GM19452 (cell line): ENCODE measurements at regions not wholly inside any gene's neighbourhood (a gene's known extent, or its start where the extent isn't known, plus 50 kb on each side); places are given as distances from the start of the nearest gene placed in this dataset.

Source experiments
- ATAC-seq: cut with Tn5 transposase; IDR thresholded peaks from one replicate; pipeline ENCODE4 v1.9.1; 2021; ENCODE audit not compliant: unreplicated experiment

- ATAC-seq = no peak
Measured at GRCh38 chr11:38315151-38315550, 1717.1 kb upstream of the RAG2 start.

- ATAC-seq = no peak
Measured at GRCh38 chr11:38307455-38307854, 1709.4 kb upstream of the RAG2 start.

DNA sequence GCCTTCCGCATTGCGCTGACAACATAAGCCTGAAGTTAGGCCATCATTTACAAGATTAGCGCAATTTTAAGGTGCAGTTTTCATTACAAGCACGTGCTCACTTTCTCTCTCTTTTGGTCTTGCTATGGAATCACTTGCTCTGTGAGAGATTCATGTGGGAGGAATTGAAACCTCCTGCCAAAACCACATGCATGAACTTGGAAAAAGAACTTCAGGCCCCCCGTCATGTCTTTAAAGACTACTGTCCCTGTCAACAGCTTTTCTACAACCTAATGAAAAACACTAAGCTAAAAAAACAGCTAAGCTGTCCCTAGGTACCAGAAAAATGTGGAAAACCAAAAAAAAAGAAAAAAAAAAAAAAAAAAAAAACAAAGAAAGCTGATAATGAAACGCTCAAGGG is 1707.6 kb upstream of the RAG2 start:
- no peak for ATAC-seq

DNA sequence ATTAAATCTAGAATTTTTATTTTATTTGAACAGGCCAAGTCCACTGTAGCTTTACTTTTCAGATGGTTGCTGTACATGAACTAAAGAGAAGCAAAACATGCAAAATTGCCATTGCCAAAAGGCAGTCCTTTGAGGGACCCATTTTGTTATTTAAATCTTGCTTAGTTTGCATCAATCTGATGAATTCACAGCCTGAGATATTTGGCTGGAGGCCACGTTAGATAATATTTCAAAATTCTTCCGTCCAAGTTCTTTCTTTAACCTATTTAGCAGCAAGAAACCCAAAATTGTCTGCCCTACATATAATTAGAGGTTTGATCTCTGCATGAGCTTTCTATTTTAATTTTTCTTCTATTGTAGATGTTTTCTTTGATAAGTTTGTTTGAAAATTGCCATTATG is 1706.9 kb upstream of the RAG2 start:
- no peak for ATAC-seq

- no peak for ATAC-seq
Measured at GRCh38 chr11:38302564-38302963, 1704.5 kb upstream of the RAG2 start.

DNA sequence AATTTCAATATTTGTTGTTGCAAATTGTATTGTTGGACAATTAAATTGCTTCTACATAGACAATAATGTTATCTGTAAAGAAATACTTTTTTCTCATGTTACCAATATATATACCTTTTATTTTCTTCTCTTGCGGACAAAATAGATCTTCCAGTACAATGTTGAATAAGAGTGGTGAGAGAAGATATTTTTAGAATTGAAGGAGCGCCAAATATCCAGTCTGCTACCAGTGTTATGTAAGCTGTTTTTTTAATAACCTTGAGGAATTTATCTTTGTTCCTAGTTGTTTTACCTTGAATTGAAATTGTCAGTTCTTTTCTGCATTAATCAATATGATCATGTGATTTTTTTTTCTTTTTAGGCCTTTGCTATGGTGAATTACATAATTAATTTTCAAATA is 1702.5 kb upstream of the RAG2 start:
- no peak for ATAC-seq

DNA sequence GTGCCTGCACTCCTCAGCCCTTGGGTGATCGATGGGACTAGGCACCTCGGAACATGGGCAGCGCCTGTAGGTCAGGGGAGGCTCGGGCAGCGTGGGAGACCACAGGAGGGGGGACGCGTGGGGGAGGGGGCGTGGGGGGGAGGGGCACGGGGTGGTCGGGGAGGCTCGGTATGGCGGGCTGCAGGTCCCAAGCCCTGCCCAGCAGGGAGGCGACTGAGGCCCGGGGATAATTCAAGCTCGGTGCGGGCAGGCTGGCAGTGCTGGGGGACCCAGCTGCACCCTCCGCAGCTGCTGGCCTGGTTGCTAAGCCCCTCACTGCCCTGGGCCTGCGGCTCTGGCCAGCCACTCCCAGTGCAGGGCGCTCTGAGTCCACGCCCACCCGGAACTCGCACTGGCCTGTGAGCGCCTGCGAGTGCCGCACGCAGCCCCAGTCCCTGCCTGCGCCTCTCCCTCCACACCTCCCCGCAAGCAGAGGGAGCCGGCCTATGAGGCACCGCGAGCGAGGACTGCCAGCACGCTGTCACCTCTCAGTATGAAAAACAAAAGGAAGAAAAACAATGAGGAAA is 1698.3 kb upstream of the RAG2 start:
- no peak for ATAC-seq

GRCh38 chr11:38282718-38283117 is 1684.7 kb upstream of the RAG2 start:
- no peak for ATAC-seq

GRCh38 chr11:38278457-38279141 is 1680.6 kb upstream of the RAG2 start:
- ATAC-seq = no peak

GRCh38 chr11:38274031-38274430 is 1676.0 kb upstream of the RAG2 start:
- no peak for ATAC-seq

- no peak for ATAC-seq
Measured at GRCh38 chr11:38272376-38272775, 1674.3 kb upstream of the RAG2 start.

- no peak for ATAC-seq
Measured at GRCh38 chr11:38266691-38267090, 1668.7 kb upstream of the RAG2 start.

- no peak for ATAC-seq
Measured at GRCh38 chr11:38256436-38256835, 1658.4 kb upstream of the RAG2 start.

GRCh38 chr11:38254913-38255312 is 1656.9 kb upstream of the RAG2 start:
- ATAC-seq = no peak

DNA sequence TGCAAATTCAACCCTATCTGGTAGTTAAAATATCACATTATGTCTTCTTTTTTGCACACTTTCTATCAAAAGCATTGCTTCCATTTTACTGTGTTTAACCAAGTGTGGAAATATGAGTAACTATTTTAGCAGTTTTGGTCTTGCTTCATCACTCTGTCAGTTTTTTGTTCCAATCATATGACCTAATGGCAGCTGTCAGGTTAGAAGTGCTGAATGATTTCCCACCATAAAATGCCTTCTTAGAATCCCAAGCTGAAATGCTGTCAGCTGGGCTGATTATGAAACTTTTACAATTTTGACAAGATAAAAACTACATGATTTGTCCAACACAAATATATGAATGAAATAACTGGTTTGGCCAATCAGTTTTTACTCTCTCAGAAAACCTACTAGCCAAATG is 1654.6 kb upstream of the RAG2 start:
- no peak for ATAC-seq

- ATAC-seq = no peak
Measured at GRCh38 chr11:38246451-38246850, 1648.4 kb upstream of the RAG2 start.

DNA sequence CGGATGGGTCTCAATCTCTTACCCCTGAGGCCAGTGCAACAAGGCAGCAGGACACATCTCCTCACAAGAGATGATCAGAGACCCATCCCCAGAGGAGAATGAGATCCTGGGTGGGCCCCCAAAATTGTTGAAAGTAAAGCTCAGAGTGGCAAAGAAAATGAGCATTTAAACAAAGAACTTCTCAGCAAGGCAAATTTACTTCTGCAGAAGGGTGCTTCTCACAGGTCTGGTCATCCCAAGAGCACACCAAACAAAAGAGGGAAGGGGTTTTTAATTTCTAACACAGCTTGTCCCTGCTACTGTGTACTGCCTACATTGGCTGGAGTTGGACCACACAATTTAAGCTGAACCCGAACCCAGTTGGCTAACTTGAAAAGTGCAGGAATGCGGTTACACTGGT is 1628.6 kb upstream of the RAG2 start:
- ATAC-seq = no peak

GRCh38 chr11:38221295-38221694 is 1623.3 kb upstream of the RAG2 start:
- no peak for ATAC-seq

DNA sequence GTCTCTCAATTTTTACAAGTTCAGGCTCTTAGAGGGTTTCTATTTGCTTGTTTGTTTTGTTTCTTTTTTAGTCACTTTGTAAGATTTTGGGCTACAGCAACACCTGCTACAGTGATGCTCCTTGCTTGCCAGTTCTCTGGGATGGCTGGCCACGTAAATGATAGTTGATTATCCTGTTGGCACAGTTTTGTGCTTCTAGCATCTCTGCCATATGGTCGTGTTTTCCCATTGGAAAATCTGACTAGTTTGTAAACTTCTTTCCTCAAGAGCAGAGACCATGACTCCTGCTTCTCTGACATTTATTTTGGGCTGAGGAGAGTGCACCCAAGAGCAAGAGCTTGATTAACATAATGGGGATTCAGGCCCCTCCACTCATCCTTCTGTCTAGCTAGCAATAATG is 1621.6 kb upstream of the RAG2 start:
- no peak for ATAC-seq

DNA sequence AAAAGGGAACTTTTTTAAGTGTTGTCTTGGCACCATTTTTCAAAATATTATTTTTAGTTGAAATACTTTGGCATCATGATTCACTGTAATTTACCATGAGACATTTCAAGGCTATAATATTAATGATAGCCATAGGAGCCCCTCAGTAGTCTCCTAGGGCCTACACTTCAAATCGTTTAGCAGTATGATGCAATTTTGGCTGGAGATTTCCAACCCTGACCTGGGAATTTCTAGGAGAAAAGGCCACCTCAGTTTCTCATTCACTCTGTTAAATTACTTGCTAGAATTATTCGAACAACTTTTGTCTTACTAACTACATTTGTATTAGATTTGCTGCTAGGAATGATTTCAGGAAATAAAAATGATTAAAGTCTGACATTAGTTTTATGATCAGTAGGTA is 1610.9 kb upstream of the RAG2 start:
- no peak for ATAC-seq

DNA sequence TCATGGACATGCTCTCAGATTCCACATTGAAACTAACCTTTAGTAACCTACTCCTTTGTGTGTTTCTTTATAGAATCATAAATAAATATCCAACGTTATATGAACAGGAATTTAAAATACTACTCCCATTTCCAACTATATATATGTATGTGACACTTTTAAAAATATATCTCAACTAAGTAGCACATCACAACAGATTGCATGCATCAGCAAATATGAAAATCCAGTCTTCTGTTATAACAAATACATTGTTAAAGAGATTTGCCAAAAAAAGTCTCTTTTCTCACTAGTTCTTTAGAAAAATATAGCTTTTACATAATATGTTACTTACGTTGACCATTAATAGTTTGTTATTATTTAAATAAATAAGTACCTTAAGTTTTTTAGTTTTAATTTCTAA is 1608.6 kb upstream of the RAG2 start:
- ATAC-seq = no peak

GRCh38 chr11:38191101-38191500 is 1593.1 kb upstream of the RAG2 start:
- ATAC-seq = no peak
